GM12892 (cell line): ENCODE measurements at regions not wholly inside any gene's neighbourhood (a gene's known extent, or its start where the extent isn't known, plus 50 kb on each side); places are given as distances from the start of the nearest gene placed in this dataset.

Experiments used
- POLR2A ChIP-seq: IDR thresholded peaks from 2 replicates; pipeline ENCODE4 v1.6.1; 2011; ENCODE audit warnings: low read depth, low read length, control low read depth
- TAF1 ChIP-seq: IDR thresholded peaks from 2 replicates; pipeline ENCODE4 v1.6.1; 2011; ENCODE audit warnings: low read depth, mild to moderate bottlenecking, control low read depth, low read length, borderline replicate concordance

DNA sequence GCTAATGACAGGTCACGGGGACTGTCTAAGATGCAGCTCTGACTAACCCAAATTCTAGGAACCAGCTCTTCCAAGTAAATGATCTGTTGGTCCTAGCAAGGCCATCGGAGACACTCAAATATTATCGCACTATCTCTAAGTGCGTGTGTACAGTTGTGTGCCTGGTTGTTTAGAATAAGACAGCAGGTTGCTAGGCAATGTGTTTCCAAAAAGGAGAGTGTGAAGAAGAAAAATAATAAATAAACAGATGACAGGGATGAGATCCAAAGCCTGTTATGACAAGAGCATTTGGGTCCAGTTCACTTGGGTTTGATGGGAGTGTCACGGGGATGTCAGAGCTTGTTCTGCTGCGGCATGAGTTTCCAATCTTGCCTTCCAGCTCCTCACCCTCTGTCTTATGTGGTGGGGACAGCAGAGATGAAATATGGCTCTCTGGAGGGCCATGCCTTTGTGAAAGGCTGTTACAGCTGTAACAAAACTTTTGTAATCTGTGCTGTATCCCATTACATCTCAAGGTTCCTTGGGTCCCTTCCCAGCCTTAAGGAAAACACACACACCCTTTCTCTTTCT is 127.5 kb upstream of the TNP1 start:
- no peak for TF ChIP-seq POLR2A
- TF ChIP-seq TAF1, result no peak
